T-helper 2 cell treated with Interferon-gamma antibody and Interleukin-4, amounts not matched to agents 5 μg/mL and 100 μg/mL, for 36 hours (primary cell): ENCODE measurements at regions not wholly inside any gene's neighbourhood (a gene's known extent, or its start where the extent isn't known, plus 50 kb on each side); places are given as distances from the start of the nearest gene placed in this dataset.

ENCODE experiments used
- DNase-seq: peaks from one replicate; pipeline ENCODE4 v3.0.0; 2021; ENCODE audit warnings: low spot score
- H3K27ac Mint-ChIP-seq: one replicate; pipeline ENCODE4 v1.8.0; 2021; ENCODE audit warnings: mild to moderate bottlenecking, mixed read lengths
- H3K27me3 Mint-ChIP-seq: one replicate; pipeline ENCODE4 v1.8.0; 2021; ENCODE audit warnings: low read depth, mixed read lengths
- H3K36me3 Mint-ChIP-seq: one replicate; pipeline ENCODE4 v1.8.0; 2021; ENCODE audit warnings: low read depth, mixed read lengths
- H3K4me1 Mint-ChIP-seq: one replicate; pipeline ENCODE4 v1.8.0; 2021; ENCODE audit warnings: low read depth, mixed read lengths
- H3K4me3 Mint-ChIP-seq: one replicate; pipeline ENCODE4 v1.8.0; 2022; ENCODE audit warnings: mild to moderate bottlenecking, moderate library complexity, mixed read lengths
- H3K9me3 Mint-ChIP-seq: one replicate; pipeline ENCODE4 v1.8.0; 2021; ENCODE audit warnings: mixed read lengths

DNA sequence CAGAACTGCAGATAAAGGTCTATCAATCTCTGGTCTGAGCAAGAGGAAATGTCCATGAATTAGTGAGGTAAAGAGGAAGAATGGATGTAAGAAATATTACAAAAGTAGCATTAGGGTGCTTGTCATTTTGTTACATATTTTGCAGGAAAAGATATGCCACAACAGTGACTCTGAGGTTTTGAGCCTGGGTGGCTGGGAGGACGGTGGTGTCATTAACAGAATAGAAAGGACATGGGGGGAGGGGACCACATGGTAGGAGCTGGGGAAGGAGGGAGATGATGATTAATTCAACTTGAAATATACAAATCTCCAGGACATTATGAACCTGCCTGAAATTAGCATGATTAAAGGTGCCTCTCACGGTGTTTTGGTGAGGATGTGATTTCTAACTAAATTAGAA, 245.5 kb upstream of the MDFIC2 start:
- H3K9me3 Mint-ChIP-seq, result no peaks in the 10 kb centered on the region
- no peak overlapping the region for H3K27ac Mint-ChIP-seq
- peaks cover 12% of the 10 kb centered on the region for H3K27me3 Mint-ChIP-seq
- H3K4me1 Mint-ChIP-seq, result peaks cover 2% of the 10 kb centered on the region
- DNase-seq, result no peak
- H3K4me3 Mint-ChIP-seq, result no peak overlapping the region
- H3K36me3 Mint-ChIP-seq, result no peaks in the 10 kb centered on the region

DNA sequence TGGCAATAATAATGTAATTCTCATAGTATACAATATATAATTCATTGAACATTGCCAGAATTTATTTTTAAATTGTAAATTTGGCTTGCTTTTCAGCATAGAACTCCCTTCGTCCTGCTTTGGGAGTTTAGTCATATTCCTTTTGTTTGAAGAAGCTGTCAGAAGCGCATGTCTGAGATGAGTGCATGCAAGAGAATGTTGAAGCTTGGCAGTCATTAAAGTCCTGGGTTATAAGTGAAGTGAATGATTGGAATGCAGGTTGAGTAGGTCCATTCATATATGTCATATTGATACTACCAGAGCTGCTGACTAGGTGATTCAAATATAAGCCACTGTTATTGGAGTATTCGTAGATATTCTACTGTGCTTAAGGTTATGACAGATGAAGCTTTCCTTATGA, 243.6 kb upstream of the MDFIC2 start:
- Mint-ChIP-seq H3K4me3 (no peak overlapping the region), H3K27ac (no peak overlapping the region), H3K4me1 (peaks cover 2% of the 10 kb centered on the region), H3K27me3 (peaks cover 10% of the 10 kb centered on the region), H3K36me3 (no peaks in the 10 kb centered on the region), H3K9me3 (no peaks in the 10 kb centered on the region)
- DNase-seq, result no peak

DNA sequence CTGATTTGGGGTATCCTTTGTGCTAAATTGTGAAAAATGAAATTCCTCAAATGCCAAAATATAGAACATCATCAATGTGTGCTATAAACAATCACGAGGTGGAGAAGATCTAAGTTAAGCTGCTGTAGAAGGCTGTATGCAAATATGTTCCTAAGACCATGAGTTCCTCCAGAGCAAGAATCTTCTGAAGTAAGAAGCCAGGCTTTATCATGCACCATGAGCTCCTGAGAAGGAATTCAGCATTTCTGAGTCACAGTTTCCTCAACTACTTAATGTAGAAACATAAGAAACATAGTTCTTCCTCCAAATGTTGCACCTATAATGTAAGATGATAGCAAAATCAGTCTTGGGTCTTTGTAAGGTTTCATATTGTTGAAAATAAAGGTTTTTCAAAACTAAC, 241.7 kb upstream of the MDFIC2 start:
- Mint-ChIP-seq H3K4me1 (peaks cover 3% of the 10 kb centered on the region), H3K27me3 (peaks cover 16% of the 10 kb centered on the region), H3K27ac (no peak overlapping the region), H3K36me3 (no peaks in the 10 kb centered on the region), H3K4me3 (no peak overlapping the region), H3K9me3 (no peaks in the 10 kb centered on the region)
- DNase-seq, result no peak

DNA sequence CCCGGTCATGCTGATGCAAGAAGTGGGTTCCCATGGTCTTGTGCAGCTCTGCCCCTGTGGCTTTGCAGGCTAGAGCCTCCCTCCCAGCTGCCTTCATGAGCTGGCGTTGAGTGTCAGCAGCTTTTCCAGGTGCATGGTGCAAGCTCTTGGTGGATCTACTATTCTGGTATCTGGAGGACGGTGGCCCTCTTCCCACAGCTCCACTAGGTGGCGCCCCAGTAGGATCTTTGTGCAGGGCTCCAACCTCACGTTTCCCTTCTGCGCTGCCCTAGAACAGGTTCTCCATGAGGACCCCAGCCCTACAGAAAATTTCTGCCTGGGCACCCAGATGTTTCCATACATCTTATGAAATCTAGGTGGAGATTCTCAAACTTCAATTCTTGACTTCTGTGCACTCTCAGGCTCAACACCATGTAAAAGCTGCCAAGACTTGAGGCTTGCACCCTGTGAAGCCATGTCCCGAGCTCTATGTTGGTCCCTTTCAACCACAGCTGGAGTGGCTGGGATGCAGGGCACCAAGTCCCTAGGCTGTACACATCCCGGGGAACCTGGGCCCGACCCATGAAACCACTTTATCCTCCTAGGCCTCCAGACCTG, 238.4 kb upstream of the MDFIC2 start:
- Mint-ChIP-seq H3K9me3 (no peaks in the 10 kb centered on the region), H3K4me3 (no peak overlapping the region), H3K4me1 (peaks cover 1% of the 10 kb centered on the region), H3K27me3 (peaks cover 12% of the 10 kb centered on the region), H3K27ac (no peak overlapping the region), H3K36me3 (no peaks in the 10 kb centered on the region)
- DNase-seq, result peak; percentile 59

DNA sequence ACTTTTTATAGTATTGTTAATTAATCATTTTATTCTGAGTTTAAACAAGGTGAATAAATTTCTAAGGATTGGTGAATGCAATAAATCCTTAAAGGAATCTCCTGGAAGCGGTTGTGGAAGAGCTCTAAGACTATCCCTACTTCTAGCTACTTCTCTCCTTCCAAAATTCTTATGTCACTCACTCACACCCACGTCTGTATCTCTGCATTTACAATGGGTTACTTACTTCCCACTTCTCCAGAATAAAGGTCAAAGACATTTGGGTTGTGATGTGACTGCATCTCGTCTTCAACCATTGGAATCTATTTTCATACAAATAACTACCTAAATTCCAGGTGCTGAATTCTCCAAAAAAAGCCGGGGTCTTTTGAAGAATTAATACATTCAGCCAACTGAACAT, 234.2 kb upstream of the MDFIC2 start:
- Mint-ChIP-seq H3K27ac (no peak overlapping the region), H3K4me3 (no peak overlapping the region), H3K27me3 (peaks cover 13% of the 10 kb centered on the region), H3K9me3 (no peaks in the 10 kb centered on the region), H3K36me3 (no peaks in the 10 kb centered on the region), H3K4me1 (peaks cover 1% of the 10 kb centered on the region)
- no peak for DNase-seq

DNA sequence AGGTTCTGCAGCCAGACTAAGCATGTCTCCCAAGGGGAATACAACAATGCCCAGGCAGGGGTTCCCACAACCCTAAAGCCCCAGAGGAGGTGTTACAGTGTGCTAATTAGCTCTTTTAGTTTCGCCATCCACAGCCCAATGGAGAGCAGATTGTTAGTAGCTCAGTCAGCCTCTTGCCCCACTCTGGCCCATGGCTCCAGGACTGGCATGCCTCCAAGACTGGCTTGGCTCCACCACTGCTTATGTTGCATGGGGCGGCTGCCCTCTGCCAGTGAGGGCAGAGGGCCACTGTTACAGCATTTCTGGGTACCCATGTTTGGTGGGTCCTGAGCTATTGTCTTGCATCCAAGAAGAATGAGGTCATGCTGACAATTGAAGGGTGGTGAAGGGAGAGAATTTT, 231.1 kb upstream of the MDFIC2 start:
- Mint-ChIP-seq H3K27ac (no peak overlapping the region), H3K27me3 (peaks cover 5% of the 10 kb centered on the region), H3K4me3 (no peak overlapping the region), H3K9me3 (no peaks in the 10 kb centered on the region), H3K4me1 (no peaks in the 10 kb centered on the region), H3K36me3 (no peaks in the 10 kb centered on the region)
- no peak for DNase-seq

DNA sequence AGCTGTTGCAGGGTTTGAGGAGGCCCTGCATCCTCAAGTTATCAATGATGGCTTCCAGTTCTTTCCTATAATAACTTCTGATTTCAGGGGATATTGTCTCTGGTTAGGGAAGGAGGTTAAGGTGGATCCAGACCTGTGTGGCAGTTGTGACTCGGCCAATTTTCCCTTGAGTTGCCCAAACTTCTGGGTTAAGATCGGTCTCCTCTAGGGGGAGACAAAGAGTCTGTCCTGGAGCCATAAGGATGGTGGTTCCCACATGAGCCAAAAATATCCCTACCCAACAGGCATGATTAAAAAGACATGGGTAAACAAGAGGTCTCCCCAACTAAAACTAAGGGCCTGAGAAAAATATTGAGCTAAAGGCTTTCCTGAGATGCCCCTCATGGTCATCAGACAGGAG, 227.5 kb upstream of the MDFIC2 start:
- no peaks in the 10 kb centered on the region for H3K36me3 Mint-ChIP-seq
- DNase-seq, result no peak
- H3K9me3 Mint-ChIP-seq, result no peaks in the 10 kb centered on the region
- H3K4me1 Mint-ChIP-seq, result no peaks in the 10 kb centered on the region
- H3K27me3 Mint-ChIP-seq, result peaks cover 16% of the 10 kb centered on the region
- no peak overlapping the region for H3K27ac Mint-ChIP-seq
- no peak overlapping the region for H3K4me3 Mint-ChIP-seq

DNA sequence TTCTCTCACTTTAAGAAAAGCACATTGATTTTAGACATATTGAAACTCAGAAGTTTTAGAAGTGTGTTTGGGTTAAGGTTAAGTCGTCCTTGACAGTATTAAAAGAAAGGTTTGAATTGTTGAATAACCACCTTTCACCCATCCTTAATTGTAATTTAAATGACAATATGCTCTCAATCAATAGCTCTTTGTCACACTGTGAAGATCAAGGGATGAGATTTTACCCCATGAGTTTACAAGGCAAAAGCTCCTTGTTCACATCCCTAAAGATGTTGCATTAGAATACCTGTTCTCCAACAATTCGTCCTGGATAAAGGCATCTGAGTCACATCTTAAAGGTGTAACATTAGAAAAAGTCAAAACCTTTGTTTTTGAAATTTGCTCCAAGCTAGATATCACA, 220.4 kb upstream of the MDFIC2 start:
- H3K9me3 Mint-ChIP-seq, result no peaks in the 10 kb centered on the region

DNA sequence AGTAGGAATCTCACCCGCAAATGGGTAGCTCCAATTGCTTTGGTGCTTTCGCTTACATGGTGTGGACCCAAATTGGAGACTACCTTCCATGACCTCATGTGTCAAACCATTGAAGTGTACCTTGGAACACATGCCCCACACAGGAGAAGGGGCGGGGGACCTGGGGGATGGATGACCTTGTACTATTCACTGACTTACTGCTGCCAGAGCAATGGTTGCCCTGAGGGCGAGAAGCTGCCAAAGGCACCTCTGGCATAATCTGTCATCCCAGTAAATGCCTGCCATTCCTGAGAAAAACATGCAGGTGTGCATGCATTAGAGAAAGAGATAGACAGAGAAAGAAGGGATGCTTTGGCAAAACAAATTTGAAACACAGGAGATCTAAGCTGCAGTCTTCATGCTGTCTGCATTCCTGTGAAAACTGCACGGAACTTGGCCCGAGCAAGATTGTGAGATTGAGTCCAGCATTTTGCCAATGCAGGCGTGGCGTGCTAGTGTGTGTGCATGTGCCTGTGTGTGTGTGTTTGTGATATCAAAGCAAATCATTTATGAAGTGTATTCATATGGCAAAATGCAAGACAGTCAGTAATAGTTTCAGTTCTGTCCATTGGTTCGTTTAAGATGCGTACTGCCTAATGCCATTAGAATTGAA, 219.5 kb upstream of the MDFIC2 start:
- DNase-seq, result no peak
- Mint-ChIP-seq H3K27ac (no peak overlapping the region), H3K9me3 (no peaks in the 10 kb centered on the region), H3K27me3 (peaks cover 19% of the 10 kb centered on the region), H3K4me3 (no peak overlapping the region), H3K36me3 (no peaks in the 10 kb centered on the region), H3K4me1 (no peaks in the 10 kb centered on the region)

More for the DNA sequence above, 220.4 kb upstream of the MDFIC2 start:
- peaks cover 23% of the 10 kb centered on the region for H3K27me3 Mint-ChIP-seq
- H3K4me1 Mint-ChIP-seq, result no peaks in the 10 kb centered on the region
- no peak for DNase-seq
- no peaks in the 10 kb centered on the region for H3K36me3 Mint-ChIP-seq
- no peak overlapping the region for H3K27ac Mint-ChIP-seq
- no peak overlapping the region for H3K4me3 Mint-ChIP-seq

DNA sequence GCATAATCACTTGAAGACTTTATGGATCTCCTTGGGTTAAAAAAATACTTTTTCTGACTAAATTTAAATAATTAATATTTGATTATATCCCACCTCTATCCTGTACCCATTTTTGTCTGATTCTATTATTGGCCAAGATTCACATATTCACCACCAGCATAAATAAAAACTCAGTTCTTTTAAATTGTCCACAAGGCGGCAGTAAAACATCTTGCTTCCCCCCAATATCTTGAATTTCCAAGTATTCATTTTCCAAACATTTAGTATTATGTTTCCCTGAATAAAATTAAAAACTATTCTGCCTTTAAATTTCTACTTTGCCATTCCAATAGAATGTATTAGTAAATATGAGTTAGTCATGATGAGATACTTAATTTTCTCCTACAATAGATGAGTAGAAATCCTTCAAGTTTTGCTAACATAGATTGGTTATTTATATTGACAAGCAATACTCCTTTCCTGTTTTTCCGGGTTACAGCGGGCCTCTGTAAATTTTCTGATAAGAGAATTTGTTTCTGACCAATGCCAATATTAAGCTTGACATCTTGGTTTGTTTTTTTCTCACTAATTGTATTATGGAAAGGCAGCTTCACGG, 218.7 kb upstream of the MDFIC2 start:
- Mint-ChIP-seq H3K4me1 (no peaks in the 10 kb centered on the region), H3K27ac (no peak overlapping the region)
- no peak for DNase-seq

DNA sequence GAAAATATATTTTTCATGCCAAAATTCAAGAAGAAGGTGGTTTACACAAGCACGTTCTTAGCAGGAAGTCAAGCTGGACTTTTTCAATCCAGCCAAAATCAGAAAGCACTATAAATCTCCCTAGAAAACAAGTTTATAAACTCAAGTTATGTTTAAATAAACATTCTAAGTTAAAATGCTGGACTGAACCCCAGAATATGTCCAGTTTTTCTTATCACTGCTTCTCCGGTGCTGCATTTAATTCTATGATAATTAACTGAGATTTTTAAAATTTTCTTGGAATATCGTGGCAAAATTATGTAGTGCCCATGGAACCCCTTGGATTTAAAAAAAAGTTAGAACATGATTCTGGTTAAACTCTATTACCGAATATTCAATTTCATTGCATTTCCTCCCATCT, 218.2 kb upstream of the MDFIC2 start:
- Mint-ChIP-seq H3K4me3 (no peak overlapping the region), H3K4me1 (no peaks in the 10 kb centered on the region), H3K27me3 (peaks cover 13% of the 10 kb centered on the region), H3K27ac (no peak overlapping the region), H3K36me3 (no peaks in the 10 kb centered on the region), H3K9me3 (no peaks in the 10 kb centered on the region)
- no peak for DNase-seq

More for the DNA sequence above, 218.7 kb upstream of the MDFIC2 start:
- Mint-ChIP-seq H3K27me3 (peaks cover 15% of the 10 kb centered on the region), H3K4me3 (no peak overlapping the region), H3K9me3 (no peaks in the 10 kb centered on the region), H3K36me3 (no peaks in the 10 kb centered on the region)

DNA sequence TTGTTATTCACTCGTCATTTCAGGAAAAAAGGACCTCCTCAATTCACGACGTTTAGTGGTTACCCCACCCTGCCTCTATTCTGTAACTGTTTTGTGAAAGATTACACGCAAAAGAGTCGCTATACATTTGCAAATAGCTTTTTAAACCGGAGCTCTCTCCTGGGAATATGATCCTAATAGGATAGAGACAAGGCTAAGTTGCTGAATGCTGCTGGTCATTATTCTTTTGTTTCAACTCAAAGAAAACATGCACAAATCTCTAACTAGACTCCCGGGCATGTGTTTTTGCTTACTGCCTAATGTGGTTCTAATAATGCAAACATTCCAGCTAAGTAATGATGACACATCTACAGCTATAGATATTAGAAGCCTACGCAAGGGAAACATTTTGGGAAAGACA, 214.6 kb upstream of the MDFIC2 start:
- no peak for DNase-seq
- Mint-ChIP-seq H3K27me3 (peaks cover 8% of the 10 kb centered on the region), H3K36me3 (no peaks in the 10 kb centered on the region), H3K4me1 (no peaks in the 10 kb centered on the region), H3K27ac (no peak overlapping the region), H3K4me3 (no peak overlapping the region), H3K9me3 (no peaks in the 10 kb centered on the region)

DNA sequence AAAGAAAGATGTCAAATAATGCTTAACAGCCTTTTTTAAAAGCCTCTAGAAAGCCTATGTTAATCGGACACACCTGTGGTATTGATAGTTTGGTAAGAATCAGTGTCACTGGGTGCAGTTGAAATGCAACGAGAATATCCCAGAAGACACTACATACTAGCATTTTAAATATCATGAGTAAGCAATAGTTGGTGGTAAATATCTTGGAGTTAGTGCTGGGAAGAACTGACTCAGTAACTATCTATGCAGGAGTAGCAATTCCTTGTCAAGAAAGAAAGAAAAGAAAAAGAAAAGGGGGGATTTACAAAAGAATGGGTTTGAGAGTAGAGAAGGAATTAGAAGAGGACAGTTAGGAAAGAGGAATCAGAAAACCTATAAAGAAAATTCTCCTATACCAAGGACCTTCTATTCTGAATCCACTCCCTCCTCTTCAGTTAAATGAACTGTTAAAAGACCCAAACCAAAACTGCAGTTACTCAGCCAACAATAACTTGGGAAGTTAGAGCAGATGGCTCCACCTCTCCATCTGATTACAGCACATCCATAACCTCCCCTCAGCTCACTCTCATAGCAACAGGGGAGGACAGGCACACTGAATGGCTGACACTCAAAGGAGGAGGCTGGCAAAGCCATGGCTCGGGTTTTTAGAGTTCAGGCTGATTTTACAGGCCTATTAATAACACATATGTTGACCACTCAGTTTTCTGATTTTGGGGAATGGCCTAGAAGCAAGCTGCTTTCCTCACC, 207.6 kb upstream of the MDFIC2 start:
- H3K4me1 Mint-ChIP-seq, result no peaks in the 10 kb centered on the region
- no peak overlapping the region for H3K27ac Mint-ChIP-seq
- no peaks in the 10 kb centered on the region for H3K9me3 Mint-ChIP-seq
- no peak overlapping the region for H3K4me3 Mint-ChIP-seq
- DNase-seq, result no peak
- no peaks in the 10 kb centered on the region for H3K27me3 Mint-ChIP-seq
- H3K36me3 Mint-ChIP-seq, result no peaks in the 10 kb centered on the region

DNA sequence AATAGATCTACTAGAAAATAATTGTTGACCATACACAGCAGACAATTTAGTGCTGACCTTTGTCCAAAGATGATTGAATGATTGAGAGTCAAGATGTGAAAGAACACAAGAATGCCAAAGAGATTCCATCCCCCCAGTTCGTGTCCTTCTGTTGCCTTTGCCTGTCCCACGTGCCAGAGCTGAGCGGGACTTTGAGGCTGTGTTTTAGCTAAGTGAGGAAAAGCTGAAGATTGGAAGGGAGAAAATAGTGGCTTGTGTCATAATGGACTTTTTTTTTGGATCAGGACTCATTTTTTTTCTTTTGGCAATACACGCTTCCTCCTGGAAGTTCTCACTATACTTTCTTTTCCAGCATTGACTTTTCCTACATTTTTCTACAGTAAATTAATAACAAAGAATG, 206.6 kb upstream of the MDFIC2 start:
- no peak for DNase-seq
- Mint-ChIP-seq H3K4me3 (no peak overlapping the region), H3K4me1 (no peaks in the 10 kb centered on the region)

More for the DNA sequence above, 206.6 kb upstream of the MDFIC2 start:
- no peak overlapping the region for H3K27ac Mint-ChIP-seq
- no peaks in the 10 kb centered on the region for H3K27me3 Mint-ChIP-seq
- H3K9me3 Mint-ChIP-seq, result no peaks in the 10 kb centered on the region
- no peaks in the 10 kb centered on the region for H3K36me3 Mint-ChIP-seq
